IMR-90 (cell line): ENCODE measurements at regions not wholly inside any gene's neighbourhood (a gene's known extent, or its start where the extent isn't known, plus 50 kb on each side); places are given as distances from the start of the nearest gene placed in this dataset.

ENCODE experiments used
- ATAC-seq: fragments of 200-7000 bp; cut with Tn5 transposase; 2 replicates; pipeline ENCODE4 v1.9.1; 2020; ENCODE audit warnings: low read depth, mild to moderate bottlenecking, moderate library complexity
- BruUV-seq: library from RNA; stranded (reverse); fragments of 400-500 nt; replicated peaks from 2 replicates; lab custom pipeline; 2021; lab: Mats Ljungman, UMichigan
- CTCF ChIA-PET: fragments of 300-600 bp; formaldehyde crosslinking; extraction: SDS; loops from one replicate; lab custom pipeline; 2021; ENCODE audit warnings: antibody characterized with exemption; lab: Yijun Ruan, JAX
- POLR2A ChIA-PET: fragments of 300-600 bp; sonication (Branson Sonifier 250); formaldehyde crosslinking; loops from one replicate; lab custom pipeline; 2022; ENCODE audit warnings: antibody characterized with exemption; ENCODE audit not compliant: unreplicated experiment; lab: Charles Lee
- DNase-seq: peaks from one replicate; pipeline ENCODE4 v3.0.0; 2013
- H2AFZ ChIP-seq: replicated peaks from 2 replicates; pipeline ENCODE3; 2013; ENCODE audit warnings: low read length, mild to moderate bottlenecking; ENCODE audit not compliant: poor library complexity
- H2AK5ac ChIP-seq: 2 replicates; pipeline ENCODE4 v1.6.1; 2013; ENCODE audit warnings: low read depth, low read length, inconsistent platforms
- H2AK9ac ChIP-seq: replicated peaks from 2 replicates; pipeline ENCODE3; 2013; ENCODE audit warnings: mild to moderate bottlenecking, low read depth, low read length, moderate library complexity; ENCODE audit not compliant: poor library complexity
- H2BK120ac ChIP-seq: 2 replicates; pipeline ENCODE4 v1.6.1; 2013; ENCODE audit warnings: low read depth, low read length, inconsistent platforms
- H2BK15ac ChIP-seq: 3 replicates; pipeline ENCODE4 v1.6.1; 2013; ENCODE audit warnings: low read depth, low read length, inconsistent platforms
- H2BK20ac ChIP-seq: 2 replicates; pipeline ENCODE4 v1.6.1; 2013; ENCODE audit warnings: low read depth, mild to moderate bottlenecking, inconsistent platforms, low read length, moderate library complexity
- H2BK5ac ChIP-seq: 2 replicates; pipeline ENCODE4 v1.6.1; 2013; ENCODE audit warnings: mild to moderate bottlenecking, low read depth, low read length, inconsistent platforms; ENCODE audit not compliant: poor library complexity, severe bottlenecking
- H3K14ac ChIP-seq: replicated peaks from 2 replicates; pipeline ENCODE4 v1.6.1; 2013; ENCODE audit warnings: low read depth, low read length, inconsistent platforms
- H3K18ac ChIP-seq: 2 replicates; pipeline ENCODE4 v1.6.1; 2013; ENCODE audit warnings: low read depth, low read length, control low read depth
- H3K23ac ChIP-seq: 2 replicates; pipeline ENCODE4 v1.6.1; 2013; ENCODE audit warnings: low read depth, low read length, inconsistent platforms
- H3K27ac ChIP-seq: 2 replicates; pipeline ENCODE4 v1.5.1; 2013; ENCODE audit warnings: mild to moderate bottlenecking, control low read depth, low read length; ENCODE audit not compliant: insufficient read depth
- H3K27me3 ChIP-seq: 2 replicates; pipeline ENCODE4 v1.6.1; 2013; ENCODE audit warnings: low read length; ENCODE audit not compliant: control insufficient read depth, insufficient read depth
- H3K36me3 ChIP-seq: 2 replicates; pipeline ENCODE4 v1.6.1; 2013; ENCODE audit warnings: low read length, mixed read lengths; ENCODE audit not compliant: control insufficient read depth, insufficient read depth
- H3K4ac ChIP-seq: 2 replicates; pipeline ENCODE4 v1.6.1; 2013; ENCODE audit warnings: low read depth, low read length, inconsistent platforms
- H3K4me1 ChIP-seq: 2 replicates; pipeline ENCODE4 v1.6.1; 2013; ENCODE audit warnings: low read length, mixed read lengths; ENCODE audit not compliant: control insufficient read depth, insufficient read depth
- H3K4me2 ChIP-seq: 2 replicates; pipeline ENCODE4 v1.6.1; 2013; ENCODE audit warnings: low read depth, mild to moderate bottlenecking, control low read depth, low read length, moderate library complexity
- H3K4me3 ChIP-seq: 2 replicates; pipeline ENCODE4 v1.5.1; 2013; ENCODE audit warnings: low read depth, mild to moderate bottlenecking, control low read depth, low read length, moderate library complexity; ENCODE audit not compliant: insufficient read depth
- H3K56ac ChIP-seq: 2 replicates; pipeline ENCODE4 v1.6.1; 2013; ENCODE audit warnings: low read length, inconsistent platforms; ENCODE audit not compliant: insufficient read depth; ENCODE audit errors: extremely low read depth
- H3K79me1 ChIP-seq, 2 experiments: 2 replicates each; pipeline ENCODE4 v1.6.1; 2013; ENCODE audit warnings: low read length in 2 of 2, inconsistent platforms in 1 of 2, low read depth in 1 of 2
- H3K9ac ChIP-seq: 2 replicates; pipeline ENCODE4 v1.6.1; 2013; ENCODE audit warnings: low read depth, low read length, control low read depth
- H3K9me1 ChIP-seq: 2 replicates; pipeline ENCODE4 v1.6.1; 2013; ENCODE audit warnings: low read length, inconsistent platforms; ENCODE audit not compliant: insufficient read depth
- H3K9me3 ChIP-seq: 2 replicates; pipeline ENCODE4 v1.6.1; 2013; ENCODE audit warnings: low read length; ENCODE audit not compliant: control insufficient read depth, insufficient read depth
- H4K20me1 ChIP-seq: 2 replicates; pipeline ENCODE4 v1.6.1; 2013; ENCODE audit warnings: low read length, inconsistent platforms; ENCODE audit not compliant: insufficient read depth
- H4K5ac ChIP-seq: 2 replicates; pipeline ENCODE4 v1.6.1; 2013; ENCODE audit warnings: mild to moderate bottlenecking, low read depth, low read length, control low read depth
- H4K8ac ChIP-seq, 2 experiments: 2 replicates each; pipeline ENCODE4 v1.6.1; 2013; ENCODE audit warnings: low read depth in 2 of 2, low read length in 2 of 2, control low read depth in 1 of 2, inconsistent platforms in 1 of 2
- H4K91ac ChIP-seq: 2 replicates; pipeline ENCODE4 v1.6.1; 2013; ENCODE audit warnings: low read depth, low read length, inconsistent platforms; ENCODE audit not compliant: insufficient read depth
- BHLHE40 ChIP-seq: fragments of 150-350 bp; IDR thresholded peaks from 2 replicates; pipeline ENCODE4 v1.6.1; 2016; ENCODE audit warnings: mild to moderate bottlenecking, low read depth, low read length
- CEBPB ChIP-seq: IDR thresholded peaks from 2 replicates; pipeline ENCODE4 v1.6.1; 2012; ENCODE audit warnings: low read depth, low read length, improper control_type of control experiment
- CHD1 ChIP-seq: IDR thresholded peaks from 2 replicates; pipeline ENCODE4 v1.6.1; 2012; ENCODE audit warnings: low read depth, low read length, improper control_type of control experiment
- MAZ ChIP-seq: IDR thresholded peaks from 2 replicates; pipeline ENCODE4 v1.6.1; 2012; ENCODE audit warnings: low read depth, mild to moderate bottlenecking, low read length, improper control_type of control experiment, moderate library complexity, borderline replicate concordance
- POLR2A ChIP-seq: IDR thresholded peaks from 2 replicates; pipeline ENCODE4 v1.6.1; 2012; ENCODE audit warnings: mild to moderate bottlenecking, low read depth, low read length
- RFX5 ChIP-seq: IDR thresholded peaks from 2 replicates; pipeline ENCODE4 v1.8.0; 2012; ENCODE audit warnings: low read depth, mild to moderate bottlenecking, low read length, moderate library complexity
- WGBS, 2 experiments: methylation state at CpG; one replicate each; pipeline versions ENCODE4 v1.1.5 to v1.1.7; 2013; ENCODE audit warnings: missing lambda C conversion rate in 2 of 2; ENCODE audit not compliant: insufficient read length in 1 of 2; ENCODE audit errors: extremely low coverage in 2 of 2; 5-methylcytosine and 5-hydroxymethylcytosine counted together
- dilution Hi-C: fragments of 300-500 bp; cut with HindIII; formaldehyde crosslinking; loops from one replicate; pipeline ENCODE4 v1.14.3; 2018; ENCODE audit warnings: low sequenced_read_pairs; ENCODE audit not compliant: unreplicated experiment
- in situ Hi-C: fragments of 300-500 bp; cut with MboI; formaldehyde crosslinking; loops from 3 replicates; pipeline ENCODE4 v1.14.3; 2019; ENCODE audit warnings: low sequenced_read_pairs, inconsistent platforms, mixed read lengths
- intact Hi-C: fragments of 100-400 bp; cut with micrococcal nuclease; formaldehyde crosslinking; loops from 2 replicates; pipeline ENCODE4 v1.10.0; 2022
- TF ChIP-seq, protein P1 (sequence below): conservative IDR thresholded peaks from 2 replicates; pipeline ENCODE4 v1.5.1; 2012; ENCODE audit warnings: mild to moderate bottlenecking, low read depth, low read length, improper control_type of control experiment

DNA sequence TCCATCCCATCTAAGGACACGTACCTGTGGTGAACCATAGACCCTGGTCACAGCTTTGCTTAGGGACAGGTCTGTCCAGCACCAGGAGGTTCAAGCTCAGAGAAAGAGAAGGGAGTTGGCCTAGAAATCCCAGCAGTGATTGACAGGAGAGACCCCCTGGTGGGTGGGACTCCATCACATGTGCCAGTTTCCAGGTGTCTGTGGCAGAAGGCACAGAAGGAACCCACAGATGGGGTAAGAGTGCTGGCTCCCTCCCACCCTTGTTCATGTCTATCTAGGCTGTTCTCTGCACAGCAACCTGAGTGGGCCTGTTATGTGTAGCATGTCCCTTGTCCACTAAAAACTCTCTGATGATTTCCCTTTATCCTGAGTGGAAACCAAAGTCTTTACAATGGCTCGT, 54.0 kb upstream of the GRB10 start:
- ChIA-PET POLR2A (no interaction called here), CTCF (interaction anchor here (0.5 to 1.4 kb wide), 2 partner anchors 21 to 305 kb away, joined by 3 to 5 read pairs; no protein-coding TSS in a partner anchor)
- 0 out of 3 replicates have a peak overlapping the region, but pooled peaks have one; percentile 32 for H2BK15ac ChIP-seq
- H3K4me2 ChIP-seq = no peak overlapping the region
- 0 out of 2 replicates have a peak overlapping the region, but pooled peaks have one; percentile 35 for H2AK5ac ChIP-seq
- no peak overlapping the region for H2BK5ac ChIP-seq
- no peak overlapping the region for H2AFZ ChIP-seq
- ATAC-seq (no peak), DNase-seq (no peak)
- H3K9me1 ChIP-seq = peaks cover 14% of the 10 kb centered on the region
- TF ChIP-seq RFX5 (no peak), MAZ (no peak), CEBPB (no peak), BHLHE40 (no peak), CHD1 (no peak), POLR2A (no peak)
- TF ChIP-seq, protein P1, sequence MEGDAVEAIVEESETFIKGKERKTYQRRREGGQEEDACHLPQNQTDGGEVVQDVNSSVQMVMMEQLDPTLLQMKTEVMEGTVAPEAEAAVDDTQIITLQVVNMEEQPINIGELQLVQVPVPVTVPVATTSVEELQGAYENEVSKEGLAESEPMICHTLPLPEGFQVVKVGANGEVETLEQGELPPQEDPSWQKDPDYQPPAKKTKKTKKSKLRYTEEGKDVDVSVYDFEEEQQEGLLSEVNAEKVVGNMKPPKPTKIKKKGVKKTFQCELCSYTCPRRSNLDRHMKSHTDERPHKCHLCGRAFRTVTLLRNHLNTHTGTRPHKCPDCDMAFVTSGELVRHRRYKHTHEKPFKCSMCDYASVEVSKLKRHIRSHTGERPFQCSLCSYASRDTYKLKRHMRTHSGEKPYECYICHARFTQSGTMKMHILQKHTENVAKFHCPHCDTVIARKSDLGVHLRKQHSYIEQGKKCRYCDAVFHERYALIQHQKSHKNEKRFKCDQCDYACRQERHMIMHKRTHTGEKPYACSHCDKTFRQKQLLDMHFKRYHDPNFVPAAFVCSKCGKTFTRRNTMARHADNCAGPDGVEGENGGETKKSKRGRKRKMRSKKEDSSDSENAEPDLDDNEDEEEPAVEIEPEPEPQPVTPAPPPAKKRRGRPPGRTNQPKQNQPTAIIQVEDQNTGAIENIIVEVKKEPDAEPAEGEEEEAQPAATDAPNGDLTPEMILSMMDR = no peak
- H4K5ac ChIP-seq = no peak overlapping the region
- in situ Hi-C loops = no loop called here
- no peaks in the 10 kb centered on the region for H3K9me3 ChIP-seq
- peak overlapping the region; percentile 5 for H2AK9ac ChIP-seq
- no peak overlapping the region for H4K8ac ChIP-seq
- peaks cover 13% of the 10 kb centered on the region for H4K20me1 ChIP-seq
- no peak overlapping the region for H3K56ac ChIP-seq
- H3K27ac ChIP-seq = no peak overlapping the region
- H2BK20ac ChIP-seq = peak overlapping the region; percentile 28; the same call in 1 of the 2 replicates
- H2BK120ac ChIP-seq = no peak overlapping the region
- no peak overlapping the region for H3K23ac ChIP-seq
- no peak overlapping the region for H3K9ac ChIP-seq
- no peak overlapping the region for H3K18ac ChIP-seq
- H3K36me3 ChIP-seq = no peaks in the 10 kb centered on the region
- no peak overlapping the region for H3K4me3 ChIP-seq
- H3K27me3 ChIP-seq = peaks cover 18% of the 10 kb centered on the region
- intact Hi-C loops = no loop called here
- H3K79me1 ChIP-seq = no peaks in the 10 kb centered on the region
- no peak overlapping the region for H3K14ac ChIP-seq
- no peak overlapping the region for H3K4ac ChIP-seq
- dilution Hi-C loops = no loop called here
- no TSS peak for BruUV-seq
- H4K91ac ChIP-seq = no peak overlapping the region
- no CpG with 5 or more reads among the region's 2 CpGs for WGBS, 2 experiments
- H3K4me1 ChIP-seq = peaks cover 17% of the 10 kb centered on the region
